ENCODE measurements at regions not wholly inside any gene's neighbourhood (a gene's known extent, or its start where the extent isn't known, plus 50 kb on each side); places are given as distances from the start of the nearest gene placed in this dataset.
A peak's percentile ranks its signal among the peaks of the same experiment; 100 is the strongest.
"Not testable (repeated sequence)": the region's sequence is repeated elsewhere in the genome, so short reads cannot be mapped to it uniquely, and the experiment has no call there.

DNA sequence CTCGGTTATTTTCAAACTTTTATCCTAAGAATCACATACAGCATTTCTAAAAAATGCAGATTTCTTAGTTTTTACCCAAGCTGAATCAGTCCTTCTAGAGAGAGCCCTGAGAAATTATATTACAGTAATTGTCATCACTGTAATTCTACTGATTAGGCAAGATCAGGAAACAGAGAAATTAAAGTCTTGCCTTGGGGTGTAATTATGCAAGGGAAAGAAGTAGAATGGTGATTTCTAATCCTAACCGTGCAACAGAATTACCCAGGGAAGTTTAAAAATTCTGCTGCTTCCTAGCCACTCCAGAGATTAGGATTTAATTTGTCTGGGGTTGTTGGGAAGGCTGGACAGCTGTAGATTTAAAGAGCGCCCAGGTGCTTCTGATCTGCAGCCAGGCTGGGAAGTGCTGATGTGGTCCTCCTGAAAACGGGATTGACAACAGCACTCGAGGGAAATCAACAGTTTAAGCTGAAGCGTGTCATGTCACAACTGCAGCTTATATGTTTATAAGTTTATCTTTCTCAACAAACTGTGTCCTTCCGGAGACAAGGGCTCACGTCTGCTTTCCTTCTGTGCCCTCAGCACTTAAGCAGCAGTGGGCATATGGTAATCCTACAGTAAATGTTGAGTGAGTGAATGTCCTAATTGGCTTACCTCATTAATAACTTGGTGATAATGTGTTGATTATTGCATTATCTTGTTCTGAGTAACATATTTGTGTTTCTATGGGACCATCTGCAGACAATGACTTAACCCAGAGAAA is 671.9 kb upstream of the SOX11 start:
- no peaks in the 10 kb centered on the region for H3K4me1 ChIP-seq
- no peaks in the 10 kb centered on the region for H3K27me3 ChIP-seq
- intact Hi-C loops (cut with DNase I; ENCODE audit: low total_unique reads), result no loop called here
- no peak for TF ChIP-seq POLR2A (IDR thresholded peaks at IDR 0.05)
- TF ChIP-seq, protein P1, sequence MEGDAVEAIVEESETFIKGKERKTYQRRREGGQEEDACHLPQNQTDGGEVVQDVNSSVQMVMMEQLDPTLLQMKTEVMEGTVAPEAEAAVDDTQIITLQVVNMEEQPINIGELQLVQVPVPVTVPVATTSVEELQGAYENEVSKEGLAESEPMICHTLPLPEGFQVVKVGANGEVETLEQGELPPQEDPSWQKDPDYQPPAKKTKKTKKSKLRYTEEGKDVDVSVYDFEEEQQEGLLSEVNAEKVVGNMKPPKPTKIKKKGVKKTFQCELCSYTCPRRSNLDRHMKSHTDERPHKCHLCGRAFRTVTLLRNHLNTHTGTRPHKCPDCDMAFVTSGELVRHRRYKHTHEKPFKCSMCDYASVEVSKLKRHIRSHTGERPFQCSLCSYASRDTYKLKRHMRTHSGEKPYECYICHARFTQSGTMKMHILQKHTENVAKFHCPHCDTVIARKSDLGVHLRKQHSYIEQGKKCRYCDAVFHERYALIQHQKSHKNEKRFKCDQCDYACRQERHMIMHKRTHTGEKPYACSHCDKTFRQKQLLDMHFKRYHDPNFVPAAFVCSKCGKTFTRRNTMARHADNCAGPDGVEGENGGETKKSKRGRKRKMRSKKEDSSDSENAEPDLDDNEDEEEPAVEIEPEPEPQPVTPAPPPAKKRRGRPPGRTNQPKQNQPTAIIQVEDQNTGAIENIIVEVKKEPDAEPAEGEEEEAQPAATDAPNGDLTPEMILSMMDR (IDR thresholded peaks at IDR 0.05), result no peak
- no peak for TF ChIP-seq POLR2AphosphoS5 (IDR thresholded peaks at IDR 0.05)
- no peak overlapping the region for H3K27ac ChIP-seq
- DNase-seq (ENCODE audit: low spot score in 2 of 2), result no peak
- no peaks in the 10 kb centered on the region for H3K36me3 ChIP-seq
- H3K4me3 ChIP-seq, result no peak overlapping the region
- H3K9me3 ChIP-seq, result peaks cover 4 to 11% of the 10 kb centered on the region in 2 donors

DNA sequence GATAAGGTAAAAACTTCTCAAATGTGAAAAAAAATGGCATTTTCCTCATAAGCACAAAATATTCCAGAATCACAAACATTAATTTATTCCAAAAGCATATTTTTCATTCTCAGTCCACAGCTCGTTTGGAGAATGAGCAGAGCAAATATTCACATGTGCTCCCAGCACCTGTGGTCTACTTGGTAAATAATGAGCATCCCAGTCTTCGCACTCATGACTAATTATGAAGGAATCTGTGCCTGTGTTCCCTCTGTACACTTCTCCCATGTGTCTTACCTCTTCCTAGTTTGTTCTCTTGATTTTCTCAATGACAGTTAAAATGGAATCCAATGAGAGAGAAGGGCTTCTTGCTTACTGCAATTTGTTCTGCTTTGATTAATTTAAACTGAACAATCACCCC is 671.0 kb upstream of the SOX11 start:
- Histone ChIP-seq H3K4me1 (no peaks in the 10 kb centered on the region), H3K27me3 (no peaks in the 10 kb centered on the region), H3K27ac (peak overlapping the region in 1 of 2 donors; percentile 1), H3K36me3 (no peaks in the 10 kb centered on the region), H3K4me3 (no peak overlapping the region), H3K9me3 (peaks cover 4 to 11% of the 10 kb centered on the region in 2 donors)
- intact Hi-C loops (cut with DNase I; ENCODE audit: low total_unique reads), result no loop called here
- TF ChIP-seq, protein P1 (IDR thresholded peaks at IDR 0.05), result no peak
- TF ChIP-seq POLR2AphosphoS5 (IDR thresholded peaks at IDR 0.05) (no peak), POLR2A (IDR thresholded peaks at IDR 0.05) (no peak)
- no peak for DNase-seq (ENCODE audit: low spot score in 2 of 2)

DNA sequence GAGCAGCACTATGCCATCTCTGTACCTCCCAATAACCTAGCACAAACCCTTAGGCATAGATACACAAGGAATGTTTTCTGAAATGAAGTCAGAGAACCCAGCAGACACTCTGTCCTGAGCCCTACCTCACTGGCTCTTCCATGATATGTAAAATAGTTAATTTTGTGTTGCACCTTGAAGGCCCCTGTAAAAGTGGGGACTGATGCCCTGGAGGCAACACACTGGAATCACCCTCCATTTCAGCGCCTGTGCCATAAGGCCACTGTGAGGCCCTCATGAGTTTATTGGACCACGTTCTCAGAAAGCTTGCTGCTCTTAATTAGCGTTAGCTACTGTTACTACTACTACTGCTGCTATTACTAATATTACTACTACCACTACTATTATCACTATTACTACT is 670.1 kb upstream of the SOX11 start:
- H3K4me3 ChIP-seq, result no peak overlapping the region
- peaks cover 4 to 11% of the 10 kb centered on the region in 2 donors for H3K9me3 ChIP-seq
- H3K27me3 ChIP-seq, result no peaks in the 10 kb centered on the region
- no peak for DNase-seq (ENCODE audit: low spot score in 2 of 2)
- no peak overlapping the region for H3K27ac ChIP-seq
- TF ChIP-seq POLR2AphosphoS5 (IDR thresholded peaks at IDR 0.05), result no peak
- no peak for TF ChIP-seq POLR2A (IDR thresholded peaks at IDR 0.05)
- TF ChIP-seq, protein P1 (IDR thresholded peaks at IDR 0.05), result no peak
- intact Hi-C loops (cut with DNase I; ENCODE audit: low total_unique reads), result no loop called here
- H3K4me1 ChIP-seq, result no peaks in the 10 kb centered on the region
- H3K36me3 ChIP-seq, result no peaks in the 10 kb centered on the region

DNA sequence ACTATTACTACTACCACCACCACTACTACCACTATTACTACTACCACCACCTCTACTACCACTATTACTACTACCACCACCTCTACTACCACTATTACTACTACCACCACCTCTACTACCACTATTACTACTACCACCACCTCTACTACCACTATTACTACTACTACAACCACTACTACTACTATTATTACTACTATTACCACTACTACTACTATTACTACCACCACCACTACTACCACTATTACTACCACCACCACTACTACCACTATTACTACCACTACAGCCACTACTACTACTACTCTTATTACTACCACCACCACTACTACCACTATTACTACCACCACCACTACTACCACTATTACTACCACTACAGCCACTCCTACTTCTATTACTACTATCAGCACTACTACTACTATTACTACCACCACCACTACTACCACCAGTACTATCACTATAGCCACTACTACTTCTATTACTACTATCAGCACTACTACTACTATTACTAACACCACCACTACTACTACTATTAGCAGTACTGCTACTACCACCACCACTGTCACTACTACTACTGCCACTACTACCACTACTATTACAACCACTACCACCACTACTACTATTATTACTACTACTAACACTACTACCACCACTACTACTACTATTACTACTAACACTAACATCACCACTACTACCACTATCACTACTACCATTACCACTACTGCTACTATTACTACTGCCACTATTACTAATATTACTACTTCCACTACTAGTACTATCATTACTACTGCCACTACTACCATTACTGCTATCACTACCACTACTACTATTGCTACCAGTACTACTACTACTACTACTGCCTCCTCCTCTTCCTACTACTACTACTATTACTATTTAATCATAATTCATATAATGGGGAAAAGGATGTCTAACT is 669.2 kb upstream of the SOX11 start:
- H3K4me3 ChIP-seq; H3K27ac ChIP-seq; intact Hi-C loops (cut with DNase I; ENCODE audit: low total_unique reads); H3K36me3 ChIP-seq; DNase-seq (ENCODE audit: low spot score in 2 of 2); H3K27me3 ChIP-seq; H3K4me1 ChIP-seq: not testable (repeated sequence)
- peaks cover 4 to 11% of the 10 kb centered on the region in 2 donors for H3K9me3 ChIP-seq

DNA sequence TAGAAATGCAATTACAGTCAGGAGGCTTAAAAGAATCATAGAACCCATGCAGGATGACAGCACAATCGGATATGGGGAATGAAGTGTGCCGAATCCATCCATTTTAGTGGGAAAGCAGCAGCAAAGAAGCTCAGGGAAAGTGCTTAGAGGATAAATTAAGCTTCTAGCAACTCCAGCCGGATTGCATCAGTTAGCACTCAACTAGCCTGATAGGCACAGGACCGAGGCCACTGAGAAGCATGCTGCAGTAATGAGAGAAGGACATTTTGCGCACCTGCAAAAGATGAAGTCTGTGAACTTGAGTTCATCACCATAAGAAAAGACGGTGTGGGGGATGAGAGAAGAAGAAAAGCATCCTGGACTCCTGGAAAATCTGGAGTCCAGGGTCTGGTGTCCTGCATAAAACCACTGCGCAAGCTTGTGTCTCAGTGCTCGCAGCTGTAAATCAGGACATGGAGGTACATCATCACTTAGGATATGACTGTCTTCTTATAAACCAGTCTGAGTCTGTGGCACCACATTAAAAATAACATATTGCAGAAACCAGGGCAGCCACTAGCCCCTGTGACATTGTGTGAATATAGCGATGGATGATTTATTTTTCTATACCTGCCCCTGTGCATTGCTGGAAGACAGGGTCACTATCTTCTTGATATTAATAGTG is 665.5 kb upstream of the SOX11 start:
- Histone ChIP-seq H3K27me3 (no peaks in the 10 kb centered on the region), H3K9me3 (peaks cover 4 to 11% of the 10 kb centered on the region in 2 donors), H3K4me1 (no peaks in the 10 kb centered on the region), H3K4me3 (no peak overlapping the region), H3K27ac (no peak overlapping the region), H3K36me3 (no peaks in the 10 kb centered on the region)
- intact Hi-C loops (cut with DNase I; ENCODE audit: low total_unique reads), result no loop called here
- DNase-seq (ENCODE audit: low spot score in 2 of 2), result no peak
- TF ChIP-seq POLR2A (IDR thresholded peaks at IDR 0.05) (no peak), POLR2AphosphoS5 (IDR thresholded peaks at IDR 0.05) (no peak)
- TF ChIP-seq, protein P1 (IDR thresholded peaks at IDR 0.05), result no peak

All from breast epithelium (tissue), 4 donors.